H1 (cell line): ENCODE measurements at regions not wholly inside any gene's neighbourhood (a gene's known extent, or its start where the extent isn't known, plus 50 kb on each side); places are given as distances from the start of the nearest gene placed in this dataset.

Experiments
- CTCF ChIA-PET: fragments of 300-600 bp; sonication (Branson Sonifier 250); formaldehyde crosslinking; loops from one replicate; lab custom pipeline; 2021; ENCODE audit not compliant: partially characterized antibody; lab: Charles Lee
- POLR2A ChIA-PET: fragments of 300-600 bp; sonication (Branson Sonifier 250); formaldehyde crosslinking; loops from one replicate; lab custom pipeline; 2021; ENCODE audit warnings: inconsistent platforms; ENCODE audit not compliant: partially characterized antibody; lab: Charles Lee
- DNase-seq, 2 experiments: peaks; one replicate each; pipeline versions ENCODE4 v3.0.0 to v3.0.0-alpha.2; 2010 to 2022; ENCODE audit warnings: low spot score in 2 of 2, low read depth in 1 of 2, mixed read lengths in 1 of 2
- FAIRE-seq: peaks from 2 replicates; lab custom pipeline; 2011; peaks lifted over from hg19 to GRCh38; lab: Jason Lieb, UNC
- H2AFZ ChIP-seq: 2 replicates; pipeline ENCODE4 v1.8.1; 2012; ENCODE audit warnings: low read length, inconsistent platforms
- H2AK5ac ChIP-seq: 2 replicates; pipeline ENCODE4 v1.6.1; 2013; ENCODE audit warnings: low read depth, low read length
- H2BK120ac ChIP-seq: replicated peaks from 2 replicates; pipeline ENCODE3; 2013; ENCODE audit warnings: low read depth, low read length, inconsistent platforms
- H2BK12ac ChIP-seq: 2 replicates; pipeline ENCODE4 v1.6.1; 2013; ENCODE audit warnings: low read depth, low read length
- H2BK15ac ChIP-seq: 2 replicates; pipeline ENCODE4 v1.6.1; 2013; ENCODE audit warnings: low read length
- H2BK20ac ChIP-seq: 2 replicates; pipeline ENCODE4 v1.6.1; 2013; ENCODE audit warnings: low read length
- H2BK5ac ChIP-seq: 2 replicates; pipeline ENCODE4 v1.6.1; 2013; ENCODE audit warnings: low read depth, low read length
- H3K14ac ChIP-seq: 2 replicates; pipeline ENCODE4 v1.6.1; 2013; ENCODE audit warnings: inconsistent platforms; ENCODE audit not compliant: insufficient read length
- H3K18ac ChIP-seq: 2 replicates; pipeline ENCODE4 v1.6.1; 2013; ENCODE audit warnings: low read length; ENCODE audit errors: extremely low read depth
- H3K23ac ChIP-seq: 2 replicates; pipeline ENCODE4 v1.6.1; 2013; ENCODE audit warnings: inconsistent platforms; ENCODE audit not compliant: insufficient read length
- H3K23me2 ChIP-seq: 2 replicates; pipeline ENCODE4 v1.6.1; 2013; ENCODE audit warnings: low read depth, low read length
- H3K27ac ChIP-seq: 2 replicates; pipeline ENCODE4 v1.6.1; 2011; ENCODE audit warnings: low read depth, low read length, inconsistent platforms
- H3K27me3 ChIP-seq, 4 experiments: replicated peaks in 1 of 4; 1 replicate in 1 of 4; 2 replicates in 3 of 4; pipeline versions ENCODE4 v1.6.1 to v1.8.1; 2011 to 2013; ENCODE audit warnings: low read length in 3 of 4, mild to moderate bottlenecking in 3 of 4, inconsistent platforms in 2 of 4, mixed read lengths in 2 of 4, moderate library complexity in 1 of 4; ENCODE audit not compliant: control insufficient read depth in 3 of 4, insufficient read depth in 3 of 4; ENCODE audit errors: extremely low read depth in 1 of 4
- H3K36me3 ChIP-seq, 4 experiments: 2 replicates each; pipeline versions ENCODE4 v1.6.1 to v1.8.1; 2011 to 2013; ENCODE audit warnings: mild to moderate bottlenecking in 4 of 4, low read length in 3 of 4, moderate library complexity in 2 of 4, control low read depth in 1 of 4, inconsistent platforms in 1 of 4; ENCODE audit not compliant: insufficient read depth in 4 of 4, control insufficient read depth in 2 of 4
- H3K4ac ChIP-seq: replicated peaks from 2 replicates; pipeline ENCODE3; 2013; ENCODE audit warnings: low read length, low read depth, mixed read lengths, inconsistent platforms; ENCODE audit not compliant: insufficient read length
- H3K4me1 ChIP-seq, 4 experiments: replicated peaks in 1 of 4; 1 replicate in 1 of 4; 2 replicates in 3 of 4; pipeline versions ENCODE4 v1.6.1 to v1.8.1; 2011 to 2013; ENCODE audit warnings: low read length in 3 of 4, inconsistent platforms in 2 of 4, mixed read lengths in 1 of 4; ENCODE audit not compliant: insufficient read depth in 4 of 4, control insufficient read depth in 3 of 4
- H3K4me2 ChIP-seq, 2 experiments: 2 replicates each; pipeline versions ENCODE4 v1.6.1 to v1.8.1; 2011 to 2013; ENCODE audit warnings: low read depth in 2 of 2, low read length in 2 of 2, control low read depth in 1 of 2, inconsistent platforms in 1 of 2, mild to moderate bottlenecking in 1 of 2; ENCODE audit not compliant: insufficient read depth in 1 of 2
- H3K4me3 ChIP-seq, 4 experiments: fragments of 200-600, 300-600 bp in 1 of 4; sonication (generic), shearing (Covaris generic), sonication (Bioruptor Twin) in 1 of 4; 2 replicates each; pipeline versions ENCODE4 v1.5.1 to v1.8.1; 2011 to 2016; ENCODE audit warnings: low read length in 4 of 4, low read depth in 3 of 4, control low read depth in 2 of 4, inconsistent platforms in 2 of 4, mild to moderate bottlenecking in 2 of 4, mixed read lengths in 1 of 4, moderate library complexity in 1 of 4; ENCODE audit not compliant: insufficient read depth in 2 of 4; ENCODE audit errors: extremely low read depth in 1 of 4
- H3K56ac ChIP-seq: replicated peaks from 2 replicates; pipeline ENCODE3; 2013; ENCODE audit warnings: low read depth, mild to moderate bottlenecking, mixed read lengths, low read length, inconsistent platforms; ENCODE audit not compliant: insufficient read length
- H3K79me1 ChIP-seq: 2 replicates; pipeline ENCODE4 v1.6.1; 2013; ENCODE audit warnings: low read depth, low read length, control low read depth
- H3K79me2 ChIP-seq, 2 experiments: 2 replicates each; pipeline versions ENCODE4 v1.6.1 to v1.8.1; 2012 to 2013; ENCODE audit warnings: low read length in 2 of 2, mild to moderate bottlenecking in 2 of 2, inconsistent platforms in 1 of 2; ENCODE audit not compliant: insufficient read depth in 2 of 2, control insufficient read depth in 1 of 2
- H3K9ac ChIP-seq, 4 experiments: replicated peaks in 1 of 4; 1 replicate in 1 of 4; 2 replicates in 3 of 4; pipeline versions ENCODE4 v1.6.1 to v1.8.1; 2011 to 2013; ENCODE audit warnings: low read depth in 3 of 4, low read length in 3 of 4, control low read depth in 2 of 4, mild to moderate bottlenecking in 2 of 4, moderate library complexity in 2 of 4, inconsistent platforms in 1 of 4; ENCODE audit errors: extremely low read depth in 1 of 4
- H3K9me3 ChIP-seq, 2 experiments: 2 replicates each; pipeline versions ENCODE4 v1.6.1 to v1.8.1; 2012 to 2013; ENCODE audit warnings: mild to moderate bottlenecking in 2 of 2, moderate library complexity in 2 of 2, control low read depth in 1 of 2, inconsistent platforms in 1 of 2, low read depth in 1 of 2, low read length in 1 of 2, mixed read lengths in 1 of 2; ENCODE audit not compliant: insufficient read depth in 2 of 2
- H4K20me1 ChIP-seq, 2 experiments: replicated peaks in 1 of 2; 2 replicates each; pipeline versions ENCODE3 to v1.8.1; 2011 to 2013; ENCODE audit warnings: inconsistent platforms in 2 of 2, low read length in 2 of 2, mild to moderate bottlenecking in 1 of 2; ENCODE audit not compliant: insufficient read depth in 2 of 2, control insufficient read depth in 1 of 2
- H4K5ac ChIP-seq: 2 replicates; pipeline ENCODE4 v1.6.1; 2013; ENCODE audit warnings: low read length, low read depth, mixed read lengths, inconsistent platforms; ENCODE audit not compliant: insufficient read length
- H4K8ac ChIP-seq: 2 replicates; pipeline ENCODE4 v1.8.0; 2013; ENCODE audit warnings: mild to moderate bottlenecking, moderate library complexity, low read length, inconsistent platforms; ENCODE audit not compliant: insufficient read depth; ENCODE audit errors: extremely low read depth
- H4K91ac ChIP-seq: replicated peaks from 2 replicates; pipeline ENCODE3; 2013; ENCODE audit warnings: low read length, mixed read lengths, inconsistent platforms; ENCODE audit not compliant: insufficient read length
- CTCF ChIP-seq, 3 experiments: IDR thresholded peaks; 1 replicate in 2 of 3; 2 replicates in 1 of 3; pipeline versions ENCODE4 v1.5.1 to v1.6.1; 2011; ENCODE audit warnings: low read length in 3 of 3, mild to moderate bottlenecking in 3 of 3, inconsistent platforms in 2 of 3, low read depth in 1 of 3, moderate library complexity in 1 of 3; ENCODE audit not compliant: insufficient read depth in 1 of 3; ENCODE audit errors: control extremely low read depth in 1 of 3
- GABPA ChIP-seq: IDR thresholded peaks from 2 replicates; pipeline ENCODE4 v1.6.1; 2011; ENCODE audit warnings: mild to moderate bottlenecking, low read length, moderate library complexity, borderline replicate concordance; ENCODE audit not compliant: insufficient read depth
- GTF2F1 ChIP-seq: IDR thresholded peaks from 2 replicates; pipeline ENCODE4 v1.6.1; 2012; ENCODE audit warnings: low read depth, low read length, improper control_type of control experiment, borderline replicate concordance
- MAFK ChIP-seq: IDR thresholded peaks from 2 replicates; pipeline ENCODE4 v1.6.1; 2012; ENCODE audit warnings: low read depth, mild to moderate bottlenecking, improper control_type of control experiment, low read length
- SIRT6 ChIP-seq: IDR thresholded peaks from one replicate; pipeline ENCODE4 v1.7.1; 2012; ENCODE audit warnings: low read length, inconsistent platforms
- SIX5 ChIP-seq: IDR thresholded peaks from 2 replicates; pipeline ENCODE4 v1.6.1; 2011; ENCODE audit warnings: mild to moderate bottlenecking, low read depth, low read length
- SUZ12 ChIP-seq: fragments of 200-600 bp; sonication (generic); IDR thresholded peaks from 2 replicates; pipeline ENCODE4 v1.6.1; 2012; ENCODE audit warnings: mild to moderate bottlenecking, inconsistent platforms, low read length, moderate library complexity, mixed read lengths
- WGBS, 2 experiments: shearing (Covaris generic) in 1 of 2; methylation state at CpG; one replicate each; pipeline versions ENCODE4 v1.1.6 to v1.1.7; 2013 to 2015; ENCODE audit warnings: low lambda C conversion rate in 2 of 2, mixed read lengths in 2 of 2, inconsistent platforms in 1 of 2, low coverage in 1 of 2, missing lambda C conversion rate in 1 of 2; ENCODE audit not compliant: insufficient replicate concordance in 2 of 2, insufficient coverage in 1 of 2, insufficient read length in 1 of 2; ENCODE audit errors: extremely low coverage in 1 of 2, missing lambda C conversion rate in 1 of 2; 5-methylcytosine and 5-hydroxymethylcytosine counted together

DNA sequence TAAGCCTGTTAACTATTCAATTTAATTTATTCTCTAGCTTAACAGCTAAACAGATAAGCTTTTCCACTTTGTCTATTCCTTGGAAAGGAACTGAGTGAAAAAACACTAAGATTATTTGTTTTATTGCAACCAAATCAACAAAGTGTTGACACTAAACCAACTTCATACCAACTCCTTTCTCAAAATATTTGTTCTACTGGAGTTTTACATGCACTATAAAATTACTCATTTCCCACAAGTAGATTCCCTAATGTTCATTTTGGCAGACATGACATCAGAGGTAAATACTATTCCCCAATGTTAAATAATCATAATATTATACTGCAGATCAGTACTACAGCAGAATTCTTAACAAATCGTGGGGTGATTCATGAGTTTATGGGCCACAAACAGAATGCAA is 231.4 kb downstream of the TTC6 start:
- H3K27ac ChIP-seq: no peak overlapping the region
- no peaks in the 10 kb centered on the region for H3K27me3 ChIP-seq
- H4K8ac ChIP-seq: no peak overlapping the region
- no peaks in the 10 kb centered on the region for H3K36me3 ChIP-seq
- no peaks in the 10 kb centered on the region for H3K4me1 ChIP-seq
- TF ChIP-seq CTCF (IDR thresholded peaks at IDR 0.05; ENCODE audit: control extremely low read depth in 1 of 3, insufficient read depth in 1 of 3, low read depth in 1 of 3, low read length in 3 of 3) (no peak), GTF2F1 (no peak), SIX5 (no peak), SIRT6 (no peak), MAFK (no peak), SUZ12 (no peak), GABPA (no peak)
- no peak overlapping the region for H3K14ac ChIP-seq
- no peak overlapping the region for H4K5ac ChIP-seq
- no peak overlapping the region for H2BK20ac ChIP-seq
- WGBS, 2 experiments: 79% methylated on average over 1 of the region's 1 CpG; no CpG with 5 or more reads in 1 of the 2 experiments
- no peak overlapping the region for H3K4me3 ChIP-seq
- H2BK120ac ChIP-seq: no peak overlapping the region
- no peak overlapping the region for H2AFZ ChIP-seq
- H3K9me3 ChIP-seq: peaks cover 0 to 8% of the 10 kb centered on the region in 2 experiments; a peak in 1 of 4 replicates
- H3K4me2 ChIP-seq: no peak overlapping the region
- H4K20me1 ChIP-seq: no peaks in the 10 kb centered on the region
- H2BK5ac ChIP-seq: no peak overlapping the region
- no peaks in the 10 kb centered on the region for H3K23me2 ChIP-seq
- H4K91ac ChIP-seq: no peak overlapping the region
- H3K18ac ChIP-seq: no peak overlapping the region
- no peak overlapping the region for H3K23ac ChIP-seq
- H2BK15ac ChIP-seq: no peak overlapping the region
- POLR2A ChIA-PET: no interaction called here
- CTCF ChIA-PET: interaction anchor here (0.9 kb wide), 1 partner anchor 38 kb away, joined by 3 read pairs; no protein-coding TSS in a partner anchor
- H3K79me1 ChIP-seq: no peaks in the 10 kb centered on the region
- no peak overlapping the region for H3K9ac ChIP-seq
- FAIRE-seq (no peak), DNase-seq (no peak)
- no peaks in the 10 kb centered on the region for H3K79me2 ChIP-seq
- H3K4ac ChIP-seq: no peak overlapping the region
- H2AK5ac ChIP-seq: no peak overlapping the region
- no peak overlapping the region for H3K56ac ChIP-seq
- H2BK12ac ChIP-seq: no peak overlapping the region
